ENCODE measurements at regions not wholly inside any gene's neighbourhood (a gene's known extent, or its start where the extent isn't known, plus 50 kb on each side); places are given as distances from the start of the nearest gene placed in this dataset.

GRCh38 chr6:74505391-74505790 is 700.5 kb downstream of the COL12A1 start:
- Histone ChIP-seq H3K27me3 (ENCODE audit: control insufficient read depth in 2 of 2, insufficient read depth in 2 of 2, low read length in 2 of 2) (no peaks in the 10 kb centered on the region), H3K4me3 (no peak overlapping the region), H4K20me1 (replicated peaks; ENCODE audit: control insufficient read depth, insufficient read depth, low read length) (no peaks in the 10 kb centered on the region), H3K4me2 (ENCODE audit: insufficient read depth, low read length) (no peak overlapping the region), H3K9ac (ENCODE audit: insufficient read depth in 1 of 2, low read depth in 2 of 2, low read length in 2 of 2) (no peak overlapping the region), H3K36me3 (ENCODE audit: control insufficient read depth, insufficient read depth, low read length) (no peaks in the 10 kb centered on the region), H3K9me1 (ENCODE audit: control insufficient read depth, insufficient read depth, low read length) (no peaks in the 10 kb centered on the region), H2AFZ (ENCODE audit: low read depth, low read length) (no peak overlapping the region), H3K79me2 (ENCODE audit: control insufficient read depth, insufficient read depth, low read length) (no peaks in the 10 kb centered on the region), H3K4me1 (replicated peaks in 1 of 2; ENCODE audit: control insufficient read depth in 2 of 2, insufficient read depth in 2 of 2, low read length in 2 of 2) (no peaks in the 10 kb centered on the region), H3K9me3 (replicated peaks; ENCODE audit: control insufficient read depth, insufficient read depth, low read depth, low read length) (no peaks in the 10 kb centered on the region; the same call in 1 of the 2 replicates), H3K27ac (ENCODE audit: extremely low read depth, low read depth, low read length) (no peak overlapping the region)
- in situ Hi-C loops (cut with MboI): no loop called here
- FAIRE-seq (no peak), DNase-seq (ENCODE audit: extremely low read depth in 1 of 4, low spot score in 3 of 4) (no peak), ATAC-seq (no peak)
- no peak for TF ChIP-seq ZFP1 (CRISPR knock-in tag; IDR thresholded peaks at IDR 0.05)
- no peak for TF ChIP-seq XRCC5 (IDR thresholded peaks at IDR 0.05; ENCODE audit: low read depth, low read length)
- TF ChIP-seq TAF15 (IDR thresholded peaks at IDR 0.05; ENCODE audit: low read depth, low read length): no peak
- TF ChIP-seq EHMT2 (IDR thresholded peaks at IDR 0.05): no peak
- no peak for TF ChIP-seq PML (IDR thresholded peaks at IDR 0.05; ENCODE audit: low read length)
- TF ChIP-seq, protein P1, sequence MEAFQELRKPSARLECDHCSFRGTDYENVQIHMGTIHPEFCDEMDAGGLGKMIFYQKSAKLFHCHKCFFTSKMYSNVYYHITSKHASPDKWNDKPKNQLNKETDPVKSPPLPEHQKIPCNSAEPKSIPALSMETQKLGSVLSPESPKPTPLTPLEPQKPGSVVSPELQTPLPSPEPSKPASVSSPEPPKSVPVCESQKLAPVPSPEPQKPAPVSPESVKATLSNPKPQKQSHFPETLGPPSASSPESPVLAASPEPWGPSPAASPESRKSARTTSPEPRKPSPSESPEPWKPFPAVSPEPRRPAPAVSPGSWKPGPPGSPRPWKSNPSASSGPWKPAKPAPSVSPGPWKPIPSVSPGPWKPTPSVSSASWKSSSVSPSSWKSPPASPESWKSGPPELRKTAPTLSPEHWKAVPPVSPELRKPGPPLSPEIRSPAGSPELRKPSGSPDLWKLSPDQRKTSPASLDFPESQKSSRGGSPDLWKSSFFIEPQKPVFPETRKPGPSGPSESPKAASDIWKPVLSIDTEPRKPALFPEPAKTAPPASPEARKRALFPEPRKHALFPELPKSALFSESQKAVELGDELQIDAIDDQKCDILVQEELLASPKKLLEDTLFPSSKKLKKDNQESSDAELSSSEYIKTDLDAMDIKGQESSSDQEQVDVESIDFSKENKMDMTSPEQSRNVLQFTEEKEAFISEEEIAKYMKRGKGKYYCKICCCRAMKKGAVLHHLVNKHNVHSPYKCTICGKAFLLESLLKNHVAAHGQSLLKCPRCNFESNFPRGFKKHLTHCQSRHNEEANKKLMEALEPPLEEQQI (IDR thresholded peaks at IDR 0.05): no peak
- no peak for TF ChIP-seq ZNF583 (CRISPR knock-in tag; IDR thresholded peaks at IDR 0.05)
- 0% methylated on average over 1 of the region's 1 CpG for WGBS (ENCODE audit: insufficient coverage, low coverage, missing lambda C conversion rate)
- ChIA-PET CTCF (ENCODE audit: low intra/inter-chr PET ratio) (no interaction called here), POLR2A (no interaction called here)
- intact Hi-C loops (cut with micrococcal nuclease): no loop called here
- no TSS peak for BruUV-seq (replicated peaks)

All from K562 (cell line).